ENCODE measurements at regions not wholly inside any gene's neighbourhood (a gene's known extent, or its start where the extent isn't known, plus 50 kb on each side); places are given as distances from the start of the nearest gene placed in this dataset.

DNA sequence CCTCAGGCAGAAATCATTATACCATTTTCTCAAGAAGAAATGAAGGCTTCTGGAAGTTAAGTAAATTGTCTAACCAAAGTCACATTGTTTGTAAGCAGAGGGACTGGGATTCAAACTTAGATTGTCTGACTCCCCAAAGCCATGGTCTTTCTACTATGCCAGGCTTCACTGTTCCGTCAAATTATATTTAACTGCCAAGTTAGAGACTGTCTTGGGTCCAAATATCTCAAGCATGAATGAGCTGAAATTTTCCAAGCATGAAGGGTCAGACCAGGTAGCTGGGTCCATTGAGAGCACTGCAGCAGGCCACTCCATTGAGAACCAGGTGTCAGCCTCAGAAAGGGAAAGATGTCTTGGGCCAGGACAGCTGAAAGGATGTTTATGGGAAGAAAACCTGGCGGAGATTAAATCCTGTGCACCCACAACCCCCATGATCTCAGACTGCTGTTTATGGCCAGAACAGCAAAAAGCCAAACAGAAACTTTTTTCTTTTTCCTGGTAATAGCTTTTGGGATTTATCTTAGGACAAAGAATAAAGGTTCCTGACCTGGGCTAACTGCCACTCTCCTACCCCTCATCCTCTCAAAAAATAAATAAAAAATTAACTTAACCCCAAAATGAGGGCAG, 612.3 kb downstream of the INSC start:
- Histone ChIP-seq H3K36me3 (ENCODE audit: control insufficient read depth in 1 of 2, insufficient read depth in 2 of 2, low read length in 2 of 2) (no peaks in the 10 kb centered on the region), H3K4me3 (ENCODE audit: low read depth in 1 of 2, low read length in 2 of 2) (no peak overlapping the region), H3K27ac (ENCODE audit: low read depth, low read length) (no peak overlapping the region), H3K27me3 (ENCODE audit: control insufficient read depth in 1 of 2, insufficient read depth in 2 of 2, low read length in 2 of 2) (no peaks in the 10 kb centered on the region), H3K4me1 (ENCODE audit: control insufficient read depth in 1 of 2, insufficient read depth in 2 of 2, low read length in 2 of 2) (peaks cover 0 to 6% of the 10 kb centered on the region in 2 donors), H3K9ac (ENCODE audit: low read depth in 1 of 2, low read length in 2 of 2) (no peak overlapping the region), H3K9me3 (ENCODE audit: control insufficient read depth in 1 of 2, low read length in 2 of 2) (peaks cover 0 to 2% of the 10 kb centered on the region in 2 donors)

DNA sequence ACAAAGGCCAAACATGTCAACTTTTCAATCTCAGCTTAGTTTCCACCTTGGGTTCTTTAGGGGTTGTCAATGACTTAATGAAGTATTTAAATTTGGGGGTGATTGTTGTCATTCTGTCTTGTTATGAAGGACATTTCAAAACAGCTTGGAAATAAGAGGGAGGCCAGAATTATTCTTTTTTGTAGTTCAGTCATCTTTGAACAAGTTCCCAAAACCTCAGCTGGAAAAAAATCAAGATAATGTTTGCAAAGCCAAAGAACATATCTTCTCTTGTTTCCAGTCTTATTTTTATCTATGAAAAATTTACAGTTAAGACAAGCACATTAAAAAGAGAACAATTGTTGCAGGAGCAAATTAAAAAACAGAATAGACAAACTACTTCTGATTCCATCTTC, 612.8 kb downstream of the INSC start:
- Histone ChIP-seq H3K9ac (ENCODE audit: low read depth in 1 of 2, low read length in 2 of 2) (no peak overlapping the region), H3K9me3 (ENCODE audit: control insufficient read depth in 1 of 2, low read length in 2 of 2) (no peaks in the 10 kb centered on the region), H3K36me3 (ENCODE audit: control insufficient read depth in 1 of 2, insufficient read depth in 2 of 2, low read length in 2 of 2) (no peaks in the 10 kb centered on the region), H3K4me1 (ENCODE audit: control insufficient read depth in 1 of 2, insufficient read depth in 2 of 2, low read length in 2 of 2) (peaks cover 0 to 6% of the 10 kb centered on the region in 2 donors), H3K4me3 (ENCODE audit: low read depth in 1 of 2, low read length in 2 of 2) (no peak overlapping the region), H3K27ac (ENCODE audit: low read depth, low read length) (no peak overlapping the region), H3K27me3 (ENCODE audit: control insufficient read depth in 1 of 2, insufficient read depth in 2 of 2, low read length in 2 of 2) (no peaks in the 10 kb centered on the region)

DNA sequence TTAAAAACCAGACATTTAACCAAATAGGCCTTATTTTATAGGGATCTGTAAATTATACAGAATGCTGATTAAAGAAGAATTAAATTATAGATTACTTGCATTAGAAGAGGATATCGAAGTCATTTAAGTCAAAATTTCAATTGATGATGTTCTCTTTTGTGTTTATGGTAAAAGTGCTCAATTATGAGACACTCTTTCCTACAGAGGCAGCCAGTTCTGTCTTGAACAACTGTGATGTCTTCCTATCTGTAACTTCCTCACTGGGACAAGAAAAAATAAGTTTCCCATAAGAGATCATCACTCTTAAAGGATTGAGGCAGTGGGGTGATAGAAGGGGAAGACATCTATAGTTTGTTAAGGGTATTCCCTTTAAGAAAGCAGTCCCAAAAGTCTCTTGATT, 613.5 kb downstream of the INSC start:
- Histone ChIP-seq H3K4me1 (ENCODE audit: control insufficient read depth in 1 of 2, insufficient read depth in 2 of 2, low read length in 2 of 2) (peaks cover 0 to 6% of the 10 kb centered on the region in 2 donors), H3K9me3 (ENCODE audit: control insufficient read depth in 1 of 2, low read length in 2 of 2) (no peaks in the 10 kb centered on the region), H3K27ac (ENCODE audit: low read depth, low read length) (no peak overlapping the region), H3K9ac (ENCODE audit: low read depth in 1 of 2, low read length in 2 of 2) (no peak overlapping the region), H3K4me3 (ENCODE audit: low read depth in 1 of 2, low read length in 2 of 2) (no peak overlapping the region), H3K36me3 (ENCODE audit: control insufficient read depth in 1 of 2, insufficient read depth in 2 of 2, low read length in 2 of 2) (no peaks in the 10 kb centered on the region), H3K27me3 (ENCODE audit: control insufficient read depth in 1 of 2, insufficient read depth in 2 of 2, low read length in 2 of 2) (no peaks in the 10 kb centered on the region)

DNA sequence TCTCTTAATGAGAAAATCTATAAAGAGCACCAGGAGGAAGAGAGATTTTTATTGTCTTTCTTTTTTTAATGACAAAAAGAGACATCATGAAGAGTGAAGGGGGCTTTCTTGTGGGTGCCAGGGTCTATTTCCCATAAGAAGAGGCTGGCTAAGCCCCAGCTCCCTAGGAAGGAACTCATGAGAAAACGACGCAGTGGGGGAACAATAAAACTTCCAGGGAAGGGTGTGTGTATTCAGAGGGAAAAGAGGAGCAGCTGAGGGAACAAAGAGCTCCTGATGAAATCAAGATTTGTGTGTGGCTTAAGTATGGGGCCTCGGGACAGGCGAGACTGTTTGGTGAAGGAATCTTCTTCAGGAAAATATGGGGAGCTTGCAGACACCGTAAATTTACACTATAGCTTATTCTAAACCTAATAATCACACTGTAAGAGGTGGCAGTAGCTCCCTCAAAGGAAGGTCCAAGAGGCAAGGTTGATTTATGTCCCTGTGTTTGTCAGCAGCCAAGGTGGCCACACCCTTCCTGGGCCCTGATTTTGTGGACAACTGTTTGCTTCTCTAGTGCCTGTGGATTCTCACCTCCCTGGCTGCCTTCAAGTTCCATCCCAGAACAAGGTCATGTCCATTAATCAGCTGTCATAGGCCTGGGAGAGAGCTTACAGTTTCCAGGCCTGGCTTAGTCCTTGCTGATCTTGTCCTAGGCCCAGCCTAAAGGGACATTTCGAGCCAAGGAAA, 615.7 kb downstream of the INSC start:
- Histone ChIP-seq H3K4me3 (ENCODE audit: low read depth in 1 of 2, low read length in 2 of 2) (no peak overlapping the region), H3K9me3 (ENCODE audit: control insufficient read depth in 1 of 2, low read length in 2 of 2) (no peaks in the 10 kb centered on the region), H3K27me3 (ENCODE audit: control insufficient read depth in 1 of 2, insufficient read depth in 2 of 2, low read length in 2 of 2) (no peaks in the 10 kb centered on the region), H3K4me1 (ENCODE audit: control insufficient read depth in 1 of 2, insufficient read depth in 2 of 2, low read length in 2 of 2) (peaks cover 0 to 6% of the 10 kb centered on the region in 2 donors), H3K9ac (ENCODE audit: low read depth in 1 of 2, low read length in 2 of 2) (no peak overlapping the region), H3K27ac (ENCODE audit: low read depth, low read length) (no peak overlapping the region), H3K36me3 (ENCODE audit: control insufficient read depth in 1 of 2, insufficient read depth in 2 of 2, low read length in 2 of 2) (no peaks in the 10 kb centered on the region)

DNA sequence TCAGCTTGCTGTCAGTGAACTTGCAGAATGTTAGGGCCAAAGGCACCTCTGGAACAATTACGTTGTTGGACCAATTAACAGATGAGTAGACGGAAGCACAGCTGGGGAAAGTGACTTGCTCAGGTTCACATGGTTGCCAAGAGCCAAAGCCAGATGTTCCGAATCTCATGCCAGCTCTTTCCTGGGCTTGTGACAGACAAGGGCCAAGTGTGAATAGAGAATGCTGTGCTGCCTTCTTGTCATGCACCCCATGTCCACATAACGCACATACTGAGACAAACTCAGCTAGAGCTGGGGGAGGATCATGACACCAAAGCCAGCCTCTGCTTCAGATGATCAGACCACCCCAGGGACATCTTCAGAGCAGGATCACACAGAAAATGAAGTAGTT, 616.3 kb downstream of the INSC start:
- Histone ChIP-seq H3K27me3 (ENCODE audit: control insufficient read depth in 1 of 2, insufficient read depth in 2 of 2, low read length in 2 of 2) (no peaks in the 10 kb centered on the region), H3K27ac (ENCODE audit: low read depth, low read length) (no peak overlapping the region)

DNA sequence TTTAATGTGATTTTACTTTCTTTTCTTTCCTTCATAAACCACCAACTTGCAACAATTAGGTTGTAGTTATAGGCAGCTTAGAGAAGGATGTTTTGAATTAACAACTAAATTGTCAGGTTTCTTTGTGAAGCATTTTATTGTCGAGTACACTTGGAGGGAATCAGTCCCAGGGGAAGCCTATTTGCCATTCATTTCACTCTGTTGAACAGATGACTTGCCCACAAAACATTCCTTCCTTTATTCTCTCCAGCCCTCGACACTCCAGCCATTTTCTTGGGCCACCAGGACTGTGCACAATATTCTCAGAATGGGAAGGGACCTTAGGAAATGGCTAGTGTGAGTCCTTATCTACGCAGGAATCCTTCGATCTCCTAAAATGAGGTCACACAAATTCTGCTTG, 620.6 kb downstream of the SOX6 start:
- no peak overlapping the region for H3K27ac ChIP-seq (ENCODE audit: low read depth, low read length)

More for the DNA sequence above, 616.3 kb downstream of the INSC start:
- Histone ChIP-seq H3K9me3 (ENCODE audit: control insufficient read depth in 1 of 2, low read length in 2 of 2) (no peaks in the 10 kb centered on the region), H3K36me3 (ENCODE audit: control insufficient read depth in 1 of 2, insufficient read depth in 2 of 2, low read length in 2 of 2) (no peaks in the 10 kb centered on the region), H3K4me3 (ENCODE audit: low read depth in 1 of 2, low read length in 2 of 2) (no peak overlapping the region), H3K9ac (ENCODE audit: low read depth in 1 of 2, low read length in 2 of 2) (no peak overlapping the region), H3K4me1 (ENCODE audit: control insufficient read depth in 1 of 2, insufficient read depth in 2 of 2, low read length in 2 of 2) (peaks cover 0 to 6% of the 10 kb centered on the region in 2 donors)

DNA sequence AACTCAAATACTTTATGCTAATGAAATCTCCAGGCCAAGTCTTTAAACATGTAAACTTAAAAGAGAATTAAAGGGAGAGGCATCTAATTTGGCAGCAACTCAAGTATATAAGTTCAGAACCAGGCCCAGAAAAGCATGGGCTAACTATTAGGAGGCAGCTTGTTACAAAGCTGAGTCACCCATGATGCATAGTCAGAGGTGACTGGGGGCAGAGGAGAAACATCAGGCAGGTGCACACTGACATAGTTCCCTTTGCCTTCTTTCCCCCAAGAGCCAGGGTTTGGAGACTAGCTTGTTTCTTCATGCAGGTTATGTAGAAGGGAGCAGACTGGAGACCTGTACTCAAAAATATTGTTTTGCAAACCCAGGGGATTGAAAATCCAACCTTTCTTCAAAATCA, 619.0 kb downstream of the SOX6 start:
- Histone ChIP-seq H3K36me3 (ENCODE audit: control insufficient read depth in 1 of 2, insufficient read depth in 2 of 2, low read length in 2 of 2) (no peaks in the 10 kb centered on the region), H3K4me1 (ENCODE audit: control insufficient read depth in 1 of 2, insufficient read depth in 2 of 2, low read length in 2 of 2) (no peaks in the 10 kb centered on the region)

More for the DNA sequence above, 620.6 kb downstream of the SOX6 start:
- Histone ChIP-seq H3K27me3 (ENCODE audit: control insufficient read depth in 1 of 2, insufficient read depth in 2 of 2, low read length in 2 of 2) (no peaks in the 10 kb centered on the region), H3K36me3 (ENCODE audit: control insufficient read depth in 1 of 2, insufficient read depth in 2 of 2, low read length in 2 of 2) (no peaks in the 10 kb centered on the region), H3K4me1 (ENCODE audit: control insufficient read depth in 1 of 2, insufficient read depth in 2 of 2, low read length in 2 of 2) (no peaks in the 10 kb centered on the region), H3K9ac (ENCODE audit: low read depth in 1 of 2, low read length in 2 of 2) (no peak overlapping the region), H3K9me3 (ENCODE audit: control insufficient read depth in 1 of 2, low read length in 2 of 2) (no peaks in the 10 kb centered on the region), H3K4me3 (ENCODE audit: low read depth in 1 of 2, low read length in 2 of 2) (no peak overlapping the region)

DNA sequence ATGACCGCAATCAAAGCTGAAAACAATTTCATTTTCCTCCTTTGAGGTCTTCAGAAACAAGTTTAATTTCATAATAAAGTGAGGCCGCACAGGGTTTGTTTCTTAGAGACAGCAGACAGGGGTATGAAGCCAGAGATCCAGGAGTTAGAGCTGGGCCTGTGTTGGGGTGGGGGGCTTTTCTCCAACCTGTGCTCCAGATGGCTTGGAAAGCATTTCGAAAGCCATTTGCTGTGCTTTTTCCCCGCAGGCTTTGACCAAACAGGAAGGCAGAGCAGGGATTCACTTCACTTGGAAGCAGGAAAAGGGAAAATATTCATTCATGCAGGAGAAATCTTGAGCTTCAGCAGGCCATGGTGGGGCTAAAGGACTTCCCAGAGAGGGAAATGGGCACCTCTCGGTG, 617.4 kb downstream of the SOX6 start:
- Histone ChIP-seq H3K4me1 (ENCODE audit: control insufficient read depth in 1 of 2, insufficient read depth in 2 of 2, low read length in 2 of 2) (peaks cover 7 to 10% of the 10 kb centered on the region in 2 donors), H3K4me3 (ENCODE audit: low read depth in 1 of 2, low read length in 2 of 2) (no peak overlapping the region), H3K9ac (ENCODE audit: low read depth in 1 of 2, low read length in 2 of 2) (no peak overlapping the region), H3K9me3 (ENCODE audit: control insufficient read depth in 1 of 2, low read length in 2 of 2) (no peaks in the 10 kb centered on the region), H3K27ac (ENCODE audit: low read depth, low read length) (no peak overlapping the region), H3K36me3 (ENCODE audit: control insufficient read depth in 1 of 2, insufficient read depth in 2 of 2, low read length in 2 of 2) (no peaks in the 10 kb centered on the region), H3K27me3 (ENCODE audit: control insufficient read depth in 1 of 2, insufficient read depth in 2 of 2, low read length in 2 of 2) (no peaks in the 10 kb centered on the region)

More for the DNA sequence above, 619.0 kb downstream of the SOX6 start:
- Histone ChIP-seq H3K4me3 (ENCODE audit: low read depth in 1 of 2, low read length in 2 of 2) (no peak overlapping the region), H3K9ac (ENCODE audit: low read depth in 1 of 2, low read length in 2 of 2) (no peak overlapping the region), H3K27me3 (ENCODE audit: control insufficient read depth in 1 of 2, insufficient read depth in 2 of 2, low read length in 2 of 2) (no peaks in the 10 kb centered on the region), H3K9me3 (ENCODE audit: control insufficient read depth in 1 of 2, low read length in 2 of 2) (no peaks in the 10 kb centered on the region), H3K27ac (ENCODE audit: low read depth, low read length) (no peak overlapping the region)

DNA sequence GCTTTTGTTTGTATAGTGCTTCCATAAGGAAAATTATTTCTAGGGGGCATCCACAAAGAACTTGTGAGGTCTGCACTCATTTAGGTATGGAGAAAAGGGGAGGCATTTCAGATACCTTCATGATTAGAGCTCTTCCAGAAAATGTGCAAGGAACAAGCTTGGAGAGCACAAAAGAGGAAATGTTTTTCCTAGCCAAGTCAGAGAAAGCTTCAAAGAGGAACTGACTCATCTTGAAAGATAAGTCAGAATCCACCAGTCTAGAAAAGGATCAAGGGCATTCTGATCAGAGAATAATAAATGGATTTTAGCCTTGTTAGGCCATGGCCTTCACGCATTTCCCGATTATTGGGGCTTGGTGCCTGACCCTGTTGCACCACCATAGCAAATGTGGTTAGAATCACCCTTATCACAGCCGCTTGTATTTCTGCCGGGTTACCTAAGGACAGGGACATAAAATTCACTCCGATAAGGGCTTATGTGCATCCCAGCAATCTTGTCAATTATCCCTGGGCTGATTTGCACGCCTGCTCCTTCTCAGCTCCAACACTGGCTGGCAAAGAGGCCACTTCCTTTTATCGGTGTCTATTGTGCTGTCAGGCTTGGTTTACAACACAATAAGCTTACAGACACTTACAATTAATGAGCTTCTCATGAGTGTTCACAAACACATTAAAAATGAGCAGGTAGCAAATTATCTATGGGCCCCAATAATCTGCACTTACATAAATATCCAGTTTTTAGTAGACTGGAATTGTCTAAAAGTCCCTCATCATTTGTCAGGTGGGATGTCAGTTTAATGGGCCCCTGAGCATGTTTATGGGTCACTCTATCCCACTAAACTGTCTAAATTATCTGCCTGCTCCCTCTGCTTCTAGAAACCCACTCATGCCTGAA, 613.5 kb downstream of the SOX6 start:
- no peaks in the 10 kb centered on the region for H3K9me3 ChIP-seq (ENCODE audit: control insufficient read depth in 1 of 2, low read length in 2 of 2)
- H3K27ac ChIP-seq (ENCODE audit: low read depth, low read length), result no peak overlapping the region
- H3K36me3 ChIP-seq (ENCODE audit: control insufficient read depth in 1 of 2, insufficient read depth in 2 of 2, low read length in 2 of 2), result no peaks in the 10 kb centered on the region
- no peak overlapping the region for H3K4me3 ChIP-seq (ENCODE audit: low read depth in 1 of 2, low read length in 2 of 2)
- H3K27me3 ChIP-seq (ENCODE audit: control insufficient read depth in 1 of 2, insufficient read depth in 2 of 2, low read length in 2 of 2), result no peaks in the 10 kb centered on the region
- no peak overlapping the region for H3K9ac ChIP-seq (ENCODE audit: low read depth in 1 of 2, low read length in 2 of 2)
- peaks cover 7 to 10% of the 10 kb centered on the region in 2 donors for H3K4me1 ChIP-seq (ENCODE audit: control insufficient read depth in 1 of 2, insufficient read depth in 2 of 2, low read length in 2 of 2)

DNA sequence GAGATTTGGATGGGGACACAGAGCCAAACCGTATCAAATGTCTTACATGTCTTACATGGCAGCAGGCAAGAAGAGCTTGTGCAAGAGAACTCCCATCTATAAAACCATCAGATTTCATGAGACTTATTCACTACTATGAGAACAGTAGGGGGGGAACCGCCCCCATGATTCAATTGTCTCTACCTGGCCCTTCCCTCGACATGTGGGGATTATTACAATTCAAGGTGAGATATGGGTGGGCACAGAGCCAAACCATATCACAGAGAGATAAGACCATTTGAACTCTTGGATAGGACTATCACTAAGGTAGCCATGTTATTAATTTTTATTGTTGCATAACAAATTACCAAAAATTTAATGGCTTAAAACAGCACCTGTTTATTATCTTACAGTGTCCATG, 611.7 kb downstream of the SOX6 start:
- Histone ChIP-seq H3K4me3 (ENCODE audit: low read depth in 1 of 2, low read length in 2 of 2) (no peak overlapping the region), H3K27ac (ENCODE audit: low read depth, low read length) (no peak overlapping the region), H3K27me3 (ENCODE audit: control insufficient read depth in 1 of 2, insufficient read depth in 2 of 2, low read length in 2 of 2) (no peaks in the 10 kb centered on the region), H3K4me1 (ENCODE audit: control insufficient read depth in 1 of 2, insufficient read depth in 2 of 2, low read length in 2 of 2) (peaks cover 7 to 10% of the 10 kb centered on the region in 2 donors), H3K36me3 (ENCODE audit: control insufficient read depth in 1 of 2, insufficient read depth in 2 of 2, low read length in 2 of 2) (no peaks in the 10 kb centered on the region), H3K9me3 (ENCODE audit: control insufficient read depth in 1 of 2, low read length in 2 of 2) (no peaks in the 10 kb centered on the region), H3K9ac (ENCODE audit: low read depth in 1 of 2, low read length in 2 of 2) (no peak overlapping the region)
